ENCODE measurements at regions not wholly inside any gene's neighbourhood (a gene's known extent, or its start where the extent isn't known, plus 50 kb on each side); places are given as distances from the start of the nearest gene placed in this dataset.

DNA sequence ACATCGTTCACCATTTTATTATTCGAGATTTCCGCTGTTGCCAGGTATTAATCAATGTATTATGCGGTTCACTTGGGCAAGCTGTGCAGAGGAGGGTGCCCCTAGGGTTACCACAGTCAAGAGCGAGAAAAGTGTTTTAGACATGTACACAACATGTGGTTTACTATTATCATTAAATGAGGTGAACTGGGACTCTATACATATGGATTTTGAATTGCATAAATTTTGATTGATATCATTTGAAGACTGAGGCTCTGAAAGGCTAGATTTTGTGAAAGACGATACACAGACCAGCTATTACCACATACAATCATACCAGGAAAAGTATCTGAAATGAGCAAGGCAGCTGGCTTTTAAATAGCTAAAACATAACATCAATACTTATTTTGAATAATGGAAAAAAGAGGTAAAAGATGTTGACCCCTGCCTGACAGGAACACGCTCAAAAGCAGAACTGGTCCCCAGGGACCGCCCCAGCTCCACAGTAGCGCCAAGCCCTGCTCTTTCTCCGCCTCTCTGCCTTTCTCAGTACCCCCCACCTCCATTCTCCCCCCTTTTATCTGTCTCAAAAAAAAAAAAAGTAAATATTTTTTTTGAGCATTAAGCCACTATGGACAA is 413.4 kb upstream of the MKI67 start:
- intact Hi-C loops (cut with micrococcal nuclease) = no loop called here

More for the DNA sequence above, 413.4 kb upstream of the MKI67 start:
- no peak overlapping the region for H2AFZ ChIP-seq (ENCODE audit: low read depth, low read length, poor library complexity, severe bottlenecking)
- no peak overlapping the region for H3K9ac ChIP-seq (ENCODE audit: low read length)
- H3K4me1 ChIP-seq (ENCODE audit: control insufficient read depth in 1 of 2, insufficient read depth in 2 of 2, low read length in 2 of 2) = no peaks in the 10 kb centered on the region
- H3K27ac ChIP-seq (ENCODE audit: low read depth, low read length) = no peak overlapping the region
- H3K79me2 ChIP-seq (ENCODE audit: insufficient read depth, low read length) = no peaks in the 10 kb centered on the region
- H3K27me3 ChIP-seq (ENCODE audit: insufficient read depth, low read length) = peaks cover 77% of the 10 kb centered on the region
- ChIA-PET RAD21 (ENCODE audit: low non-redundant PET in 1 of 2, low total read pairs in 2 of 2, uncharacterized antibody in 2 of 2, unreplicated experiment in 2 of 2) (no interaction called here), POLR2A (no interaction called here), CTCF (no interaction called here)
- TF ChIP-seq JUND (IDR thresholded peaks at IDR 0.05) = no peak
- no peak for TF ChIP-seq FOSL1 (IDR thresholded peaks at IDR 0.05; ENCODE audit: low read depth)
- TF ChIP-seq CEBPB (IDR thresholded peaks at IDR 0.05; ENCODE audit: low read depth) = no peak
- TF ChIP-seq YY1 (IDR thresholded peaks at IDR 0.05; ENCODE audit: extremely low read depth, insufficient replicate concordance, low read depth, low read length) = no peak
- TF ChIP-seq ZBTB33 (IDR thresholded peaks at IDR 0.05; ENCODE audit: extremely low read depth, insufficient replicate concordance, low read length) = no peak
- no peak for TF ChIP-seq CBX3 (IDR thresholded peaks at IDR 0.05; ENCODE audit: low read depth)
- no peak for TF ChIP-seq EZH2phosphoT487 (IDR thresholded peaks at IDR 0.05; ENCODE audit: borderline replicate concordance)
- TF ChIP-seq MAX (IDR thresholded peaks at IDR 0.05) = no peak
- TF ChIP-seq, protein P1, sequence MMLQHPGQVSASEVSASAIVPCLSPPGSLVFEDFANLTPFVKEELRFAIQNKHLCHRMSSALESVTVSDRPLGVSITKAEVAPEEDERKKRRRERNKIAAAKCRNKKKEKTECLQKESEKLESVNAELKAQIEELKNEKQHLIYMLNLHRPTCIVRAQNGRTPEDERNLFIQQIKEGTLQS (IDR thresholded peaks at IDR 0.05) = no peak
- TF ChIP-seq SP1 (IDR thresholded peaks at IDR 0.05; ENCODE audit: low read depth) = no peak
- TF ChIP-seq SRF (IDR thresholded peaks at IDR 0.05; ENCODE audit: low read depth) = no peak
- no peak for TF ChIP-seq ELF1 (IDR thresholded peaks at IDR 0.05; ENCODE audit: borderline replicate concordance, low read depth)
- no peak for TF ChIP-seq EZH2 (IDR thresholded peaks at IDR 0.05)
- TF ChIP-seq RAD21 (IDR thresholded peaks at IDR 0.05; ENCODE audit: low read depth) = no peak
- TF ChIP-seq SIN3A (IDR thresholded peaks at IDR 0.05; ENCODE audit: low read depth) = no peak
- TF ChIP-seq, protein P2, sequence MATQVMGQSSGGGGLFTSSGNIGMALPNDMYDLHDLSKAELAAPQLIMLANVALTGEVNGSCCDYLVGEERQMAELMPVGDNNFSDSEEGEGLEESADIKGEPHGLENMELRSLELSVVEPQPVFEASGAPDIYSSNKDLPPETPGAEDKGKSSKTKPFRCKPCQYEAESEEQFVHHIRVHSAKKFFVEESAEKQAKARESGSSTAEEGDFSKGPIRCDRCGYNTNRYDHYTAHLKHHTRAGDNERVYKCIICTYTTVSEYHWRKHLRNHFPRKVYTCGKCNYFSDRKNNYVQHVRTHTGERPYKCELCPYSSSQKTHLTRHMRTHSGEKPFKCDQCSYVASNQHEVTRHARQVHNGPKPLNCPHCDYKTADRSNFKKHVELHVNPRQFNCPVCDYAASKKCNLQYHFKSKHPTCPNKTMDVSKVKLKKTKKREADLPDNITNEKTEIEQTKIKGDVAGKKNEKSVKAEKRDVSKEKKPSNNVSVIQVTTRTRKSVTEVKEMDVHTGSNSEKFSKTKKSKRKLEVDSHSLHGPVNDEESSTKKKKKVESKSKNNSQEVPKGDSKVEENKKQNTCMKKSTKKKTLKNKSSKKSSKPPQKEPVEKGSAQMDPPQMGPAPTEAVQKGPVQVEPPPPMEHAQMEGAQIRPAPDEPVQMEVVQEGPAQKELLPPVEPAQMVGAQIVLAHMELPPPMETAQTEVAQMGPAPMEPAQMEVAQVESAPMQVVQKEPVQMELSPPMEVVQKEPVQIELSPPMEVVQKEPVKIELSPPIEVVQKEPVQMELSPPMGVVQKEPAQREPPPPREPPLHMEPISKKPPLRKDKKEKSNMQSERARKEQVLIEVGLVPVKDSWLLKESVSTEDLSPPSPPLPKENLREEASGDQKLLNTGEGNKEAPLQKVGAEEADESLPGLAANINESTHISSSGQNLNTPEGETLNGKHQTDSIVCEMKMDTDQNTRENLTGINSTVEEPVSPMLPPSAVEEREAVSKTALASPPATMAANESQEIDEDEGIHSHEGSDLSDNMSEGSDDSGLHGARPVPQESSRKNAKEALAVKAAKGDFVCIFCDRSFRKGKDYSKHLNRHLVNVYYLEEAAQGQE (IDR thresholded peaks at IDR 0.05; ENCODE audit: low read depth) = no peak
- H3K4me3 ChIP-seq (replicated peaks in 1 of 2; ENCODE audit: low read depth in 1 of 2, low read length in 2 of 2) = no peak overlapping the region
- no peaks in the 10 kb centered on the region for H3K9me3 ChIP-seq (ENCODE audit: control insufficient read depth in 1 of 2, insufficient read depth in 1 of 2, low read depth in 1 of 2, low read length in 2 of 2)
- H4K20me1 ChIP-seq (ENCODE audit: insufficient read depth) = no peaks in the 10 kb centered on the region
- H3K9me2 ChIP-seq (ENCODE audit: insufficient read depth) = no peaks in the 10 kb centered on the region
- DNase-seq (ENCODE audit: low read depth, low spot score) (no peak), ATAC-seq (no peak)
- H3K4me2 ChIP-seq (ENCODE audit: low read length) = no peak overlapping the region
- no peaks in the 10 kb centered on the region for H3K36me3 ChIP-seq (ENCODE audit: control insufficient read depth in 1 of 2, insufficient read depth in 2 of 2, low read length in 2 of 2)
- no TSS peak for BruUV-seq (replicated peaks)
